H1 (cell line): ENCODE measurements at regions not wholly inside any gene's neighbourhood (a gene's known extent, or its start where the extent isn't known, plus 50 kb on each side); places are given as distances from the start of the nearest gene placed in this dataset.

Experiments
- CTCF ChIA-PET: fragments of 300-600 bp; sonication (Branson Sonifier 250); formaldehyde crosslinking; loops from one replicate; lab custom pipeline; 2021; ENCODE audit not compliant: partially characterized antibody; lab: Charles Lee
- POLR2A ChIA-PET: fragments of 300-600 bp; sonication (Branson Sonifier 250); formaldehyde crosslinking; loops from one replicate; lab custom pipeline; 2021; ENCODE audit warnings: inconsistent platforms; ENCODE audit not compliant: partially characterized antibody; lab: Charles Lee
- DNase-seq, 2 experiments: peaks; one replicate each; pipeline versions ENCODE4 v3.0.0 to v3.0.0-alpha.2; 2010 to 2022; ENCODE audit warnings: low spot score in 2 of 2, low read depth in 1 of 2, mixed read lengths in 1 of 2
- FAIRE-seq: peaks from 2 replicates; lab custom pipeline; 2011; peaks lifted over from hg19 to GRCh38; lab: Jason Lieb, UNC
- H2AFZ ChIP-seq: 2 replicates; pipeline ENCODE4 v1.8.1; 2012; ENCODE audit warnings: low read length, inconsistent platforms
- H2AK5ac ChIP-seq: 2 replicates; pipeline ENCODE4 v1.6.1; 2013; ENCODE audit warnings: low read depth, low read length
- H2BK120ac ChIP-seq: replicated peaks from 2 replicates; pipeline ENCODE3; 2013; ENCODE audit warnings: low read depth, low read length, inconsistent platforms
- H2BK12ac ChIP-seq: 2 replicates; pipeline ENCODE4 v1.6.1; 2013; ENCODE audit warnings: low read depth, low read length
- H2BK15ac ChIP-seq: 2 replicates; pipeline ENCODE4 v1.6.1; 2013; ENCODE audit warnings: low read length
- H2BK20ac ChIP-seq: 2 replicates; pipeline ENCODE4 v1.6.1; 2013; ENCODE audit warnings: low read length
- H2BK5ac ChIP-seq: 2 replicates; pipeline ENCODE4 v1.6.1; 2013; ENCODE audit warnings: low read depth, low read length
- H3K14ac ChIP-seq: 2 replicates; pipeline ENCODE4 v1.6.1; 2013; ENCODE audit warnings: inconsistent platforms; ENCODE audit not compliant: insufficient read length
- H3K18ac ChIP-seq: 2 replicates; pipeline ENCODE4 v1.6.1; 2013; ENCODE audit warnings: low read length; ENCODE audit errors: extremely low read depth
- H3K23ac ChIP-seq: 2 replicates; pipeline ENCODE4 v1.6.1; 2013; ENCODE audit warnings: inconsistent platforms; ENCODE audit not compliant: insufficient read length
- H3K23me2 ChIP-seq: 2 replicates; pipeline ENCODE4 v1.6.1; 2013; ENCODE audit warnings: low read depth, low read length
- H3K27ac ChIP-seq: 2 replicates; pipeline ENCODE4 v1.6.1; 2011; ENCODE audit warnings: low read depth, low read length, inconsistent platforms
- H3K27me3 ChIP-seq, 4 experiments: replicated peaks in 1 of 4; 1 replicate in 1 of 4; 2 replicates in 3 of 4; pipeline versions ENCODE4 v1.6.1 to v1.8.1; 2011 to 2013; ENCODE audit warnings: low read length in 3 of 4, mild to moderate bottlenecking in 3 of 4, inconsistent platforms in 2 of 4, mixed read lengths in 2 of 4, moderate library complexity in 1 of 4; ENCODE audit not compliant: control insufficient read depth in 3 of 4, insufficient read depth in 3 of 4; ENCODE audit errors: extremely low read depth in 1 of 4
- H3K36me3 ChIP-seq, 4 experiments: 2 replicates each; pipeline versions ENCODE4 v1.6.1 to v1.8.1; 2011 to 2013; ENCODE audit warnings: mild to moderate bottlenecking in 4 of 4, low read length in 3 of 4, moderate library complexity in 2 of 4, control low read depth in 1 of 4, inconsistent platforms in 1 of 4; ENCODE audit not compliant: insufficient read depth in 4 of 4, control insufficient read depth in 2 of 4
- H3K4ac ChIP-seq: replicated peaks from 2 replicates; pipeline ENCODE3; 2013; ENCODE audit warnings: low read length, low read depth, mixed read lengths, inconsistent platforms; ENCODE audit not compliant: insufficient read length
- H3K4me1 ChIP-seq, 4 experiments: replicated peaks in 1 of 4; 1 replicate in 1 of 4; 2 replicates in 3 of 4; pipeline versions ENCODE4 v1.6.1 to v1.8.1; 2011 to 2013; ENCODE audit warnings: low read length in 3 of 4, inconsistent platforms in 2 of 4, mixed read lengths in 1 of 4; ENCODE audit not compliant: insufficient read depth in 4 of 4, control insufficient read depth in 3 of 4
- H3K4me2 ChIP-seq, 2 experiments: 2 replicates each; pipeline versions ENCODE4 v1.6.1 to v1.8.1; 2011 to 2013; ENCODE audit warnings: low read depth in 2 of 2, low read length in 2 of 2, control low read depth in 1 of 2, inconsistent platforms in 1 of 2, mild to moderate bottlenecking in 1 of 2; ENCODE audit not compliant: insufficient read depth in 1 of 2
- H3K4me3 ChIP-seq, 4 experiments: fragments of 200-600, 300-600 bp in 1 of 4; sonication (generic), shearing (Covaris generic), sonication (Bioruptor Twin) in 1 of 4; 2 replicates each; pipeline versions ENCODE4 v1.5.1 to v1.8.1; 2011 to 2016; ENCODE audit warnings: low read length in 4 of 4, low read depth in 3 of 4, control low read depth in 2 of 4, inconsistent platforms in 2 of 4, mild to moderate bottlenecking in 2 of 4, mixed read lengths in 1 of 4, moderate library complexity in 1 of 4; ENCODE audit not compliant: insufficient read depth in 2 of 4; ENCODE audit errors: extremely low read depth in 1 of 4
- H3K56ac ChIP-seq: replicated peaks from 2 replicates; pipeline ENCODE3; 2013; ENCODE audit warnings: low read depth, mild to moderate bottlenecking, mixed read lengths, low read length, inconsistent platforms; ENCODE audit not compliant: insufficient read length
- H3K79me1 ChIP-seq: 2 replicates; pipeline ENCODE4 v1.6.1; 2013; ENCODE audit warnings: low read depth, low read length, control low read depth
- H3K79me2 ChIP-seq, 2 experiments: 2 replicates each; pipeline versions ENCODE4 v1.6.1 to v1.8.1; 2012 to 2013; ENCODE audit warnings: low read length in 2 of 2, mild to moderate bottlenecking in 2 of 2, inconsistent platforms in 1 of 2; ENCODE audit not compliant: insufficient read depth in 2 of 2, control insufficient read depth in 1 of 2
- H3K9ac ChIP-seq, 4 experiments: replicated peaks in 1 of 4; 1 replicate in 1 of 4; 2 replicates in 3 of 4; pipeline versions ENCODE4 v1.6.1 to v1.8.1; 2011 to 2013; ENCODE audit warnings: low read depth in 3 of 4, low read length in 3 of 4, control low read depth in 2 of 4, mild to moderate bottlenecking in 2 of 4, moderate library complexity in 2 of 4, inconsistent platforms in 1 of 4; ENCODE audit errors: extremely low read depth in 1 of 4
- H3K9me3 ChIP-seq, 2 experiments: 2 replicates each; pipeline versions ENCODE4 v1.6.1 to v1.8.1; 2012 to 2013; ENCODE audit warnings: mild to moderate bottlenecking in 2 of 2, moderate library complexity in 2 of 2, control low read depth in 1 of 2, inconsistent platforms in 1 of 2, low read depth in 1 of 2, low read length in 1 of 2, mixed read lengths in 1 of 2; ENCODE audit not compliant: insufficient read depth in 2 of 2
- H4K20me1 ChIP-seq, 2 experiments: replicated peaks in 1 of 2; 2 replicates each; pipeline versions ENCODE3 to v1.8.1; 2011 to 2013; ENCODE audit warnings: inconsistent platforms in 2 of 2, low read length in 2 of 2, mild to moderate bottlenecking in 1 of 2; ENCODE audit not compliant: insufficient read depth in 2 of 2, control insufficient read depth in 1 of 2
- H4K5ac ChIP-seq: 2 replicates; pipeline ENCODE4 v1.6.1; 2013; ENCODE audit warnings: low read length, low read depth, mixed read lengths, inconsistent platforms; ENCODE audit not compliant: insufficient read length
- H4K8ac ChIP-seq: 2 replicates; pipeline ENCODE4 v1.8.0; 2013; ENCODE audit warnings: mild to moderate bottlenecking, moderate library complexity, low read length, inconsistent platforms; ENCODE audit not compliant: insufficient read depth; ENCODE audit errors: extremely low read depth
- H4K91ac ChIP-seq: replicated peaks from 2 replicates; pipeline ENCODE3; 2013; ENCODE audit warnings: low read length, mixed read lengths, inconsistent platforms; ENCODE audit not compliant: insufficient read length
- EZH2 ChIP-seq: fragments of 200-600 bp; sonication (generic); IDR thresholded peaks from 2 replicates; pipeline ENCODE4 v1.7.1; 2012; ENCODE audit warnings: low read depth, mild to moderate bottlenecking, moderate library complexity, low read length, inconsistent platforms; ENCODE audit not compliant: severe bottlenecking
- FOSL1 ChIP-seq: IDR thresholded peaks from 2 replicates; pipeline ENCODE4 v1.6.1; 2011; ENCODE audit warnings: mild to moderate bottlenecking, low read depth, low read length, moderate library complexity; ENCODE audit not compliant: insufficient read depth
- HDAC6 ChIP-seq: IDR thresholded peaks from one replicate; pipeline ENCODE4 v1.7.1; 2012; ENCODE audit warnings: low read depth, mild to moderate bottlenecking, inconsistent platforms, low read length, moderate library complexity
- KDM1A ChIP-seq: fragments of 200-600, 300-600 bp; sonication (generic); IDR thresholded peaks from 2 replicates; pipeline ENCODE4 v1.7.1; 2016; ENCODE audit warnings: mild to moderate bottlenecking, low read length, borderline replicate concordance
- MAFK ChIP-seq: IDR thresholded peaks from 2 replicates; pipeline ENCODE4 v1.6.1; 2012; ENCODE audit warnings: low read depth, mild to moderate bottlenecking, improper control_type of control experiment, low read length
- NRF1 ChIP-seq: IDR thresholded peaks from 2 replicates; pipeline ENCODE4 v1.6.1; 2011; ENCODE audit warnings: mild to moderate bottlenecking, low read depth, low read length, improper control_type of control experiment
- PHF8 ChIP-seq: fragments of 200-600 bp; sonication (generic); conservative IDR thresholded peaks from 2 replicates; pipeline ENCODE4 v1.7.1; 2012; ENCODE audit warnings: low read depth, mild to moderate bottlenecking, inconsistent platforms, low read length, moderate library complexity
- RNF2 ChIP-seq: fragments of 200-900, 300-1000 bp; sonication (generic); IDR thresholded peaks from 2 replicates; pipeline ENCODE4 v1.7.1; 2016; ENCODE audit warnings: borderline replicate concordance, low read depth, mild to moderate bottlenecking, antibody characterized with exemption, low read length; ENCODE audit not compliant: poor library complexity, severe bottlenecking; ENCODE audit errors: missing control alignments
- SAP30 ChIP-seq: fragments of 300-600 bp; sonication (generic); IDR thresholded peaks from 2 replicates; pipeline ENCODE4 v1.7.1; 2012; ENCODE audit warnings: low read length, moderate library complexity, mild to moderate bottlenecking, inconsistent platforms; ENCODE audit not compliant: insufficient read depth, insufficient replicate concordance
- ZNF274 ChIP-seq: IDR thresholded peaks from 2 replicates; pipeline ENCODE4 v1.7.0; 2012; ENCODE audit warnings: low read length, borderline replicate concordance; ENCODE audit errors: extremely low read depth
- WGBS, 2 experiments: shearing (Covaris generic) in 1 of 2; methylation state at CpG; one replicate each; pipeline versions ENCODE4 v1.1.6 to v1.1.7; 2013 to 2015; ENCODE audit warnings: low lambda C conversion rate in 2 of 2, mixed read lengths in 2 of 2, inconsistent platforms in 1 of 2, low coverage in 1 of 2, missing lambda C conversion rate in 1 of 2; ENCODE audit not compliant: insufficient replicate concordance in 2 of 2, insufficient coverage in 1 of 2, insufficient read length in 1 of 2; ENCODE audit errors: extremely low coverage in 1 of 2, missing lambda C conversion rate in 1 of 2; 5-methylcytosine and 5-hydroxymethylcytosine counted together
- TF ChIP-seq, protein P1 (sequence below): IDR thresholded peaks from 2 replicates; pipeline ENCODE4 v1.6.1; 2012; ENCODE audit warnings: inconsistent platforms

DNA sequence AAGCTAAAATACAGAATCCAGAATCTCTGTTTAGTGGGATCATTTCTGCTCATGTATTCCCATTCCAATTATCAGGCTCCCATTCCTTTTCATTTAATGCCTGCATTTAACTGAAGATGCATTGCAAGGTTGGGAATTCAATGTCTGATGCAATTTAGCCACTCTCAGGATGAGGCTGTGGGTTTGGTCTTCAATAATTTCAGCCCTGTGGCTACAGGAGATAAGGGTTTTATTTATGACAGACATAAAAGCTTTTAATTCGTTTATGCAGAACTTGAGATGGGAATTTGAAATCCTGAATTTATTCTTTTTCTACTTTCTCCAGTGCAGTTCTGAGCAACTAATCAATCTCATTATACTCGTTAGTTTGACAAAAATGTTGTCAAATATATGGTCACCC, 1225.9 kb downstream of the PCDH18 start:
- Histone ChIP-seq H2BK15ac (no peak overlapping the region), H3K79me2 (no peaks in the 10 kb centered on the region), H3K27me3 (no peaks in the 10 kb centered on the region), H3K56ac (no peak overlapping the region), H3K79me1 (no peaks in the 10 kb centered on the region), H4K5ac (no peak overlapping the region), H3K23me2 (no peaks in the 10 kb centered on the region), H2BK120ac (no peak overlapping the region), H2AK5ac (no peak overlapping the region), H3K4me2 (no peak overlapping the region), H3K4me1 (no peaks in the 10 kb centered on the region), H3K27ac (no peak overlapping the region), H2BK20ac (no peak overlapping the region), H3K4me3 (no peak overlapping the region), H2BK12ac (no peak overlapping the region), H3K23ac (no peak overlapping the region), H3K36me3 (no peaks in the 10 kb centered on the region), H3K18ac (no peak overlapping the region), H3K9me3 (no peaks in the 10 kb centered on the region), H4K91ac (no peak overlapping the region), H2BK5ac (no peak overlapping the region), H4K8ac (no peak overlapping the region), H4K20me1 (no peaks in the 10 kb centered on the region), H2AFZ (no peak overlapping the region), H3K14ac (no peak overlapping the region), H3K9ac (no peak overlapping the region), H3K4ac (no peak overlapping the region)
- POLR2A ChIA-PET, result no interaction called here
- FAIRE-seq, result no peak
- CTCF ChIA-PET, result interaction anchor here (1.2 kb wide), 1 partner anchor 546 kb away, joined by 3 read pairs; no protein-coding TSS in a partner anchor
- DNase-seq, result no peak
- TF ChIP-seq RNF2 (no peak), ZNF274 (no peak), KDM1A (no peak), MAFK (no peak), FOSL1 (no peak), NRF1 (no peak), PHF8 (no peak), SAP30 (no peak), EZH2 (no peak), HDAC6 (no peak)
- TF ChIP-seq, protein P1, sequence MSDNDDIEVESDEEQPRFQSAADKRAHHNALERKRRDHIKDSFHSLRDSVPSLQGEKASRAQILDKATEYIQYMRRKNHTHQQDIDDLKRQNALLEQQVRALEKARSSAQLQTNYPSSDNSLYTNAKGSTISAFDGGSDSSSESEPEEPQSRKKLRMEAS, result no peak
- 87% methylated on average over 2 of the region's 2 CpGs; no CpG with 5 or more reads in 1 of the 2 experiments for WGBS, 2 experiments
